ENCODE measurements at regions not wholly inside any gene's neighbourhood (a gene's known extent, or its start where the extent isn't known, plus 50 kb on each side); places are given as distances from the start of the nearest gene placed in this dataset.

GRCh38 chr9:97747201-97747965 lies 50.2 kb upstream of the XPA start:
- no peak for FAIRE-seq
- no peak for DNase-seq (ENCODE audit: insufficient read length, low spot score)
- TF ChIP-seq CTCF (IDR thresholded peaks at IDR 0.05; ENCODE audit: insufficient read depth, missing control alignments) = no peak

GRCh38 chr9:97748525-97748924 lies 51.4 kb upstream of the XPA start:
- no peak for FAIRE-seq
- no peak for DNase-seq (ENCODE audit: insufficient read length, low spot score)
- no peak for TF ChIP-seq CTCF (IDR thresholded peaks at IDR 0.05; ENCODE audit: insufficient read depth, missing control alignments)

GRCh38 chr9:97749928-97750327 lies 52.8 kb upstream of the XPA start:
- FAIRE-seq = no peak
- TF ChIP-seq CTCF (IDR thresholded peaks at IDR 0.05; ENCODE audit: insufficient read depth, missing control alignments) = no peak
- DNase-seq (ENCODE audit: insufficient read length, low spot score) = no peak

GRCh38 chr9:97751531-97751930 lies 54.4 kb upstream of the XPA start:
- no peak for TF ChIP-seq CTCF (IDR thresholded peaks at IDR 0.05; ENCODE audit: insufficient read depth, missing control alignments)
- FAIRE-seq (no peak), DNase-seq (ENCODE audit: insufficient read length, low spot score) (no peak)

GRCh38 chr9:97752274-97752673 lies 55.1 kb upstream of the XPA start:
- TF ChIP-seq CTCF (IDR thresholded peaks at IDR 0.05; ENCODE audit: insufficient read depth, missing control alignments) = no peak
- FAIRE-seq (no peak), DNase-seq (ENCODE audit: insufficient read length, low spot score) (no peak)

- no peak for TF ChIP-seq CTCF (IDR thresholded peaks at IDR 0.05; ENCODE audit: insufficient read depth, missing control alignments)
- no peak for DNase-seq (ENCODE audit: insufficient read length, low spot score)
- FAIRE-seq = no peak
Measured at GRCh38 chr9:97753364-97753763, 56.2 kb upstream of the XPA start.

- DNase-seq (ENCODE audit: insufficient read length, low spot score) (no peak), FAIRE-seq (no peak)
- TF ChIP-seq CTCF (IDR thresholded peaks at IDR 0.05; ENCODE audit: insufficient read depth, missing control alignments) = no peak
Measured at GRCh38 chr9:97753975-97754374, 56.8 kb upstream of the XPA start.
